Thyroid gland (tissue), 4 donors: ENCODE measurements at regions not wholly inside any gene's neighbourhood (a gene's known extent, or its start where the extent isn't known, plus 50 kb on each side); places are given as distances from the start of the nearest gene placed in this dataset.

Experiments used
- DNase-seq, 2 donors: peaks; one replicate each; pipeline ENCODE4 v3.0.0-alpha.2; 2019
- H3K27ac ChIP-seq, 3 donors: fragments of 200-600 bp; sonication (generic); 1 replicate in 2 of 3; 2 replicates in 1 of 3; pipeline ENCODE4 v1.5.1; 2016 to 2019; ENCODE audit warnings: mild to moderate bottlenecking in 1 of 3, moderate library complexity in 1 of 3
- H3K27me3 ChIP-seq: fragments of 200-600 bp; sonication (generic); one replicate; pipeline ENCODE4 v1.5.1; 2019
- H3K36me3 ChIP-seq, 2 donors: fragments of 200-600 bp; sonication (generic); one replicate each; pipeline ENCODE4 v1.5.1; 2016 to 2019
- H3K4me1 ChIP-seq, 2 donors: fragments of 200-600 bp; sonication (generic); one replicate each; pipeline ENCODE4 v1.5.1; 2017 to 2019
- H3K4me3 ChIP-seq, 3 donors: fragments of 200-600 bp; sonication (generic); replicated peaks in 1 of 3; 1 replicate in 2 of 3; 2 replicates in 1 of 3; pipeline ENCODE4 v1.5.1; 2016; ENCODE audit warnings: mild to moderate bottlenecking in 1 of 3
- H3K9me3 ChIP-seq: fragments of 200-600 bp; sonication (generic); one replicate; pipeline ENCODE4 v1.5.1; 2017
- POLR2A ChIP-seq, 2 donors: fragments of 450-650 bp; IDR thresholded peaks; one replicate each; pipeline ENCODE4 v1.6.1; 2017; ENCODE audit warnings: antibody characterized with exemption in 2 of 2, mild to moderate bottlenecking in 2 of 2, moderate library complexity in 1 of 2
- whole genome bisulfite sequencing, 2 donors: methylation state at CpG; one replicate each; pipeline ENCODE4 v1.1.5; 2017; 5-methylcytosine and 5-hydroxymethylcytosine counted together
- intact Hi-C: fragments of 100-400 bp; cut with DNase I; formaldehyde crosslinking; loops from one replicate; pipeline ENCODE4 v1.15.1; 2023
- TF ChIP-seq, protein P1 (sequence below), 6 experiments: fragments of 200-600 bp in 3 of 6; fragments of 450-650 bp in 3 of 6; sonication (generic) in 3 of 6; IDR thresholded peaks; one replicate each; pipeline ENCODE4 v1.5.1; 2016 to 2019; ENCODE audit warnings: antibody characterized with exemption in 6 of 6, mild to moderate bottlenecking in 2 of 6, inconsistent platforms in 1 of 6, moderate library complexity in 1 of 6

DNA sequence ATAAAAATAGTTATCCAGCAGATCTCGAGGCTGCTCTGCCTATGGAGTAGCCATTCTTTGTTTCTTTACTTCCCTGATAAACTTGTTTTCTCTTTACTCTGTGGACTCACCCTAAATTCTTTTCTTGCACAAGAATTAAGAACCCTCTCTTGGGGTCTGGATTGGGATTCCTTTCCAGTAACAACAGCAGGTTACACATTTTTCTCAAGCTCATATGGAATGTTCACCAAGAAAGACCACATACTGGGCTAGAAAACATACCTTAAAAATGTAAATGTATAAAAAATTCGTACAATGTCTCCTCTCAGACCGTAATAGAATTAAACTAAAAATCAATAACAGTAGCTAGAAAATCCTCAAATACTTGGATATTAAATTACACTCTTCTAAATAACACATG, 299.2 kb downstream of the CNTN3 start:
- TF ChIP-seq POLR2A (IDR thresholded peaks at IDR 0.05) = no peak
- TF ChIP-seq, protein P1, sequence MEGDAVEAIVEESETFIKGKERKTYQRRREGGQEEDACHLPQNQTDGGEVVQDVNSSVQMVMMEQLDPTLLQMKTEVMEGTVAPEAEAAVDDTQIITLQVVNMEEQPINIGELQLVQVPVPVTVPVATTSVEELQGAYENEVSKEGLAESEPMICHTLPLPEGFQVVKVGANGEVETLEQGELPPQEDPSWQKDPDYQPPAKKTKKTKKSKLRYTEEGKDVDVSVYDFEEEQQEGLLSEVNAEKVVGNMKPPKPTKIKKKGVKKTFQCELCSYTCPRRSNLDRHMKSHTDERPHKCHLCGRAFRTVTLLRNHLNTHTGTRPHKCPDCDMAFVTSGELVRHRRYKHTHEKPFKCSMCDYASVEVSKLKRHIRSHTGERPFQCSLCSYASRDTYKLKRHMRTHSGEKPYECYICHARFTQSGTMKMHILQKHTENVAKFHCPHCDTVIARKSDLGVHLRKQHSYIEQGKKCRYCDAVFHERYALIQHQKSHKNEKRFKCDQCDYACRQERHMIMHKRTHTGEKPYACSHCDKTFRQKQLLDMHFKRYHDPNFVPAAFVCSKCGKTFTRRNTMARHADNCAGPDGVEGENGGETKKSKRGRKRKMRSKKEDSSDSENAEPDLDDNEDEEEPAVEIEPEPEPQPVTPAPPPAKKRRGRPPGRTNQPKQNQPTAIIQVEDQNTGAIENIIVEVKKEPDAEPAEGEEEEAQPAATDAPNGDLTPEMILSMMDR (IDR thresholded peaks at IDR 0.05) = no peak
- Histone ChIP-seq H3K9me3 (no peaks in the 10 kb centered on the region), H3K4me3 (no peak overlapping the region), H3K27ac (no peak overlapping the region), H3K27me3 (no peaks in the 10 kb centered on the region), H3K36me3 (no peaks in the 10 kb centered on the region), H3K4me1 (no peaks in the 10 kb centered on the region)
- DNase-seq = no peak
- WGBS, 2 donors = 78 to 85% methylated on average over 3 of the region's 3 CpGs
- intact Hi-C loops = no loop called here

DNA sequence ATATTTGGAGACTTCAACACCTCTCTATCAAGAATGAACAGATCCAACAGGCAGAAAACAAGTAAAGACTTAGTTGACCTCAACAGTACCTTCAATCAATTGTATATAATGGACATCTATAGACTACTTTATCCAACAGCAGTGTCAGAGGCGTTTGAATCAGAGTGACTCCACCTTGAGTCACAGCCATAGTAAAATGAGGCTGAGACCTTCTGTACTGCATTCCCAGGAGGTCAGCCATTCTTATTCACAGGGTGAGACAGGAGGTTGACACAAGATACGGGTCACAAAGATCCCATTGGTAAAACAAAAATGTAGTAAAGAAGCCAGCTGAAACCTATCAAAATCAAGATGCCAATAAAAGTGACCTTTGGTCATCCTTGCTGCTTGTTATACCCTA, 299.8 kb downstream of the CNTN3 start:
- no peak overlapping the region for H3K27ac ChIP-seq
- no peaks in the 10 kb centered on the region for H3K27me3 ChIP-seq
- TF ChIP-seq, protein P1 (IDR thresholded peaks at IDR 0.05) = no peak
- no peak for TF ChIP-seq POLR2A (IDR thresholded peaks at IDR 0.05)
- H3K36me3 ChIP-seq = no peaks in the 10 kb centered on the region
- 90 to 91% methylated on average over 2 of the region's 2 CpGs for WGBS, 2 donors
- H3K4me3 ChIP-seq = no peak overlapping the region
- intact Hi-C loops = no loop called here
- no peak for DNase-seq
- H3K9me3 ChIP-seq = no peaks in the 10 kb centered on the region
- no peaks in the 10 kb centered on the region for H3K4me1 ChIP-seq

DNA sequence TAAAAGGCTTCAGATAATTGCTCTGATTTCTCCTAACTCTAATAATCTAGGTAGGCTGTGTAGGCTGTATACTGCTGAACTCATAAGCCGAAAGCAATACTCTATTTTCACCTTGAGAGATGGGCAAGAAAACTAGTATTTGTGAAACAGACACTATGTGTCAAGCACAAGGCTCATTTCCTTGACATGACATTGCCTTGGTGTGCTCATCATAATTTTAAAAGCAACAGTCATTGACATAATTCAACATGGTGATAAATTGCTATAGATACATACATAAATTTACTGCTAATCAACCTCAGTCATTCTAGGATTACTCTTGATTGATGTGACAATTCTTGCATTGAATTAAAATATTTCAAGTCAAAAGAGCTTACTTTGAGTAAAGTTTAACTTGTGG, 304.7 kb downstream of the CNTN3 start:
- TF ChIP-seq POLR2A (IDR thresholded peaks at IDR 0.05) = no peak
- TF ChIP-seq, protein P1 (IDR thresholded peaks at IDR 0.05) = no peak
- WGBS, 2 donors = 88 to 94% methylated on average over 1 of the region's 1 CpG
- Histone ChIP-seq H3K9me3 (no peaks in the 10 kb centered on the region), H3K27me3 (no peaks in the 10 kb centered on the region), H3K36me3 (no peaks in the 10 kb centered on the region), H3K4me1 (no peaks in the 10 kb centered on the region), H3K27ac (no peak overlapping the region), H3K4me3 (no peak overlapping the region)
- intact Hi-C loops = no loop called here
- DNase-seq = no peak

DNA sequence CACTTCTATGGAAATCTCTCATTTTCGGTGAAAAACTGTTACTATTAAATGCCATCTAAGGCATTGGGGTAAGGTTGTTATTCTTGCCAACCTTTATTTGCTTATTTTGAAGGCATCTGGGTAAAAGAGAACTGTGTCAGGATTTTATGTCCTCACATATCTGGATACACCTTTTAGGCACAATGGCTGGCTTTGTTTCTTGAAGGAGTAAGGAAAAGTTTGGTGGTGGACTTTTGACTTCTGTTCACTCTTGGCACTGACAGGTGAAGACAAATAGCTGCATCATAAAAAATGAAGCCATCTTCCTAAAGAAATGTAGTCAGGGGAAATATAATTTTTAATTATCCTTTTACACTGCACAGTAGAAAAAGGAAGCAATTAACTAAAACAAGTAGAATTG, 310.0 kb downstream of the CNTN3 start:
- Histone ChIP-seq H3K9me3 (no peaks in the 10 kb centered on the region), H3K27ac (no peak overlapping the region), H3K36me3 (no peaks in the 10 kb centered on the region), H3K27me3 (no peaks in the 10 kb centered on the region), H3K4me3 (no peak overlapping the region), H3K4me1 (no peaks in the 10 kb centered on the region)
- intact Hi-C loops = no loop called here
- TF ChIP-seq, protein P1 (IDR thresholded peaks at IDR 0.05) = no peak
- no peak for TF ChIP-seq POLR2A (IDR thresholded peaks at IDR 0.05)
- DNase-seq = no peak
- 94 to 95% methylated on average over 1 of the region's 1 CpG for WGBS, 2 donors

DNA sequence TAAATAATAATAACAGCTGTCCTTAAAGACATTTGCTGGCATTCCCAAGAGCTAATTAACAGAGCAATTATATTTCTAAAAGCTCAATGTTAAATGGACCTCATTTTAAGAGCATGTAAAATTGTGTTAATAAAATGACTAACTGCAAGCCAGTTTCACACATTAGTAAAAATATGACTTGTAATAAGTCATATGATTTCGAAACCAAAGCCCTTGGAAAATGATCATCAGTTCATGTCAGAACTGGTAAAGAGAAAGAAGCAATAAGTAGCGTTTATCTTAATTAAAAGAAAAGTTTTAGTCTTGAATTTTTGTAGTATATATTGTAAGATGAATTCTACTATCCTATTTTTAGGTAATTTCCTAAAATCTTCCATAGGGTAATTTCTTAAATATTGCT, 310.7 kb downstream of the CNTN3 start:
- WGBS, 2 donors = 83 to 91% methylated on average over 2 of the region's 2 CpGs

More for the DNA sequence above, 310.7 kb downstream of the CNTN3 start:
- TF ChIP-seq, protein P1 (IDR thresholded peaks at IDR 0.05) = no peak
- TF ChIP-seq POLR2A (IDR thresholded peaks at IDR 0.05) = no peak
- Histone ChIP-seq H3K9me3 (no peaks in the 10 kb centered on the region), H3K36me3 (no peaks in the 10 kb centered on the region), H3K27me3 (no peaks in the 10 kb centered on the region), H3K4me1 (no peaks in the 10 kb centered on the region), H3K27ac (no peak overlapping the region), H3K4me3 (no peak overlapping the region)
- intact Hi-C loops = no loop called here
- no peak for DNase-seq
